ENCODE measurements at regions not wholly inside any gene's neighbourhood (a gene's known extent, or its start where the extent isn't known, plus 50 kb on each side); places are given as distances from the start of the nearest gene placed in this dataset.

DNA sequence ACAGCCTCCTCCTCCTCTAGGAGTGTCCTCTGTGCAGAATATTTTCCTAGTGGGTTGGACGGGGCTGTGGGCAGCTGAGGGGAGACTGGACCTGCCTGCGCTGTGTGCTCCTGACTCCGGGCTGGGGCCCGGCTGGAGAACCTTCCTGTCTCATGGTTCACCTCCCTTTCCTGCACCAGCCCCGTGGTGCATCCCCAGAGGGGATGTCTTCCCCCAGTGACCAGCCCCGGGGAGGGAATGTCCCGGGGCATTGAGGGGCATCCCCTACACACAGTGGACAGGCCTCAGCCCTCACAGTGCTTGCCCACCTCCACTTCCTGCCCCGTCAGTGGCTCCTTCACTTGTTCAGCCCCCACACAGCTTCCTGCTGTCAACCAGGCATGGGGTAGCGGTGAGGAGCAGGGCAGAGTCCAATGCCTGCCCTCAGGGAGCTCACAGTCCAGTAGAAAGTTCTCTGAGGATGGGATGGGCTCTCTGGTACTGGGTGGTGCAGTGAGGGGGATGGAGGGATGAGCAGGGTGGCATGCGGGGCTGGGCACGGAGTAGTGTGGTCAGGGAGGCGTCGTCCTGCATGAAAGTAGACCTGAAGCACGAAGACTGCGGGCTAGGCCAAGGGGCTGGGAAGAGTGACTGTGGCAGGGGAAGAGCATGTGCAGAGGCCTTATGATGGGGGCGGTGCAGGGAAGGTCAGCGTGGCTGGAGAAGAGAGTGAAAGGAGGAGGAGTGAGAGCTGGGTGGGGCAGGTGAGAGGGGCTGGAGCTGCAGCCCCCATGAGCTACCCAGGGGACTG is 52.1 kb upstream of the PITX1 start:
- no peak for DNase-seq

DNA sequence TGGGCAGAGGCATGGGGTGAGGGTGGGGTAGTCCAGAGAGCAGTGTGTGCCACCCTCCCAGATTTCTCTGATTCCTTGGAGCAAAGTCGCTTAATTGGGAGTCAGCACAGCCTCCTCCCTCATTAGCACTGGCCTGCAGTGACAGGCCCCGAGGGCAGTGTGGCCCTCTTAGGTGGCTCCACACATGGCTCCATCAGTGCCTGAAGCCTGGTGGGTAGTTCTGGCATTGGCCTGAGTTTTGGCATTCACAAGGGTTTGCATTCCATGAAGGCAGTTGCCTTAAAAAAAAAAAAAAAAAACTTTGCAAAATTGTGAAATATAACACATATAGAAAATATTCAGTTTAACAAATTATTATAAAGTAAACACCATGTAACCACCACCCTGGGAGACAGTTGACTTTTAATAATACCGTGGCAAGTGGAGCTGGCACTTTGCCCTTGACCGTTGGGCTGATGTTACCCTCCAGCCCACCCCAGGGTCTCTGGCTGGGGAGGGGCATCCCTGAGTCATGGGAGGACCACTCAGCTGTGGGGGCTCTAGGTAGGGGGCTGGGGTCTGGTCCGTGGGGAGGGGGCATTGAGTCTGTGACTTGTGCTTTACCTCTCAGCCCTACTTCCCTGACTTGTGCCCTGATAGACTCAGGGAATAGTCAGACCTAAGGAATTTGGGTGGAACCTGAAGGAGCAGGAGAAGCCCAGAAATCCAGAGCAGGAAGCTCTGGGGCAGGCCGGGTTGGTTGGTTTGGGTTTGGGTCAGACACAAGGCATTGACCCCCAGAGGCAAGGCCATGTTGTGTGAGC is 51.3 kb upstream of the PITX1 start:
- DNase-seq: no peak

All from DMS53 (cell line).